ENCODE measurements at regions not wholly inside any gene's neighbourhood (a gene's known extent, or its start where the extent isn't known, plus 50 kb on each side); places are given as distances from the start of the nearest gene placed in this dataset.

GRCh38 chr6:85802162-85802561, 159.5 kb upstream of the SYNCRIP start:
- H3K27ac ChIP-seq: no peak overlapping the region
- no peak overlapping the region for H3K4me3 ChIP-seq
- TF ChIP-seq CTCF (IDR thresholded peaks at IDR 0.05): no peak
- no peaks in the 10 kb centered on the region for H3K27me3 ChIP-seq (replicated peaks; ENCODE audit: insufficient read depth)
- no peak for ATAC-seq (ENCODE audit: insufficient number of reproducible peaks, low FRiP score, low read depth)
- no peaks in the 10 kb centered on the region for H3K36me3 ChIP-seq
- no peaks in the 10 kb centered on the region for H3K4me1 ChIP-seq (ENCODE audit: control insufficient read depth in 1 of 2, low read depth in 2 of 2)
- DNase-seq (ENCODE audit: low spot score): no peak
- H3K9me3 ChIP-seq: no peaks in the 10 kb centered on the region

GRCh38 chr6:85798931-85799652, 156.4 kb upstream of the SYNCRIP start:
- no peaks in the 10 kb centered on the region for H3K4me1 ChIP-seq (ENCODE audit: control insufficient read depth in 1 of 2, low read depth in 2 of 2)
- H3K36me3 ChIP-seq: no peaks in the 10 kb centered on the region
- no peaks in the 10 kb centered on the region for H3K27me3 ChIP-seq (replicated peaks; ENCODE audit: insufficient read depth)
- H3K27ac ChIP-seq: no peak overlapping the region
- DNase-seq (ENCODE audit: low spot score) (no peak), ATAC-seq (ENCODE audit: insufficient number of reproducible peaks, low FRiP score, low read depth) (no peak)
- no peak overlapping the region for H3K4me3 ChIP-seq
- no peaks in the 10 kb centered on the region for H3K9me3 ChIP-seq
- no peak for TF ChIP-seq CTCF (IDR thresholded peaks at IDR 0.05)

- Histone ChIP-seq H3K9me3 (no peaks in the 10 kb centered on the region), H3K4me3 (no peak overlapping the region), H3K4me1 (ENCODE audit: control insufficient read depth in 1 of 2, low read depth in 2 of 2) (no peaks in the 10 kb centered on the region), H3K27me3 (replicated peaks; ENCODE audit: insufficient read depth) (no peaks in the 10 kb centered on the region), H3K27ac (no peak overlapping the region), H3K36me3 (no peaks in the 10 kb centered on the region)
- ATAC-seq (ENCODE audit: insufficient number of reproducible peaks, low FRiP score, low read depth): no peak
- DNase-seq (ENCODE audit: low spot score): no peak
- TF ChIP-seq CTCF (IDR thresholded peaks at IDR 0.05): no peak
These were observed 155.3 kb upstream of the SYNCRIP start for GRCh38 chr6:85797993-85798392.

GRCh38 chr6:85795945-85796344, 153.3 kb upstream of the SYNCRIP start:
- no peak for TF ChIP-seq CTCF (IDR thresholded peaks at IDR 0.05)
- no peaks in the 10 kb centered on the region for H3K36me3 ChIP-seq
- ATAC-seq (ENCODE audit: insufficient number of reproducible peaks, low FRiP score, low read depth) (no peak), DNase-seq (ENCODE audit: low spot score) (no peak)
- H3K9me3 ChIP-seq: no peaks in the 10 kb centered on the region
- H3K27ac ChIP-seq: no peak overlapping the region
- H3K27me3 ChIP-seq (replicated peaks; ENCODE audit: insufficient read depth): no peaks in the 10 kb centered on the region
- no peaks in the 10 kb centered on the region for H3K4me1 ChIP-seq (ENCODE audit: control insufficient read depth in 1 of 2, low read depth in 2 of 2)
- no peak overlapping the region for H3K4me3 ChIP-seq

- Histone ChIP-seq H3K9me3 (peaks cover 8% of the 10 kb centered on the region), H3K27me3 (replicated peaks; ENCODE audit: insufficient read depth) (no peaks in the 10 kb centered on the region), H3K4me1 (ENCODE audit: control insufficient read depth in 1 of 2, low read depth in 2 of 2) (no peaks in the 10 kb centered on the region), H3K27ac (no peak overlapping the region), H3K36me3 (no peaks in the 10 kb centered on the region), H3K4me3 (no peak overlapping the region)
- DNase-seq (ENCODE audit: low spot score) (no peak), ATAC-seq (ENCODE audit: insufficient number of reproducible peaks, low FRiP score, low read depth) (no peak)
- TF ChIP-seq CTCF (IDR thresholded peaks at IDR 0.05): no peak
These were observed 149.6 kb upstream of the SYNCRIP start for GRCh38 chr6:85792254-85792653.

Data from thoracic aorta (tissue), 2 donors.